ENCODE measurements at regions not wholly inside any gene's neighbourhood (a gene's known extent, or its start where the extent isn't known, plus 50 kb on each side); places are given as distances from the start of the nearest gene placed in this dataset.

DNA sequence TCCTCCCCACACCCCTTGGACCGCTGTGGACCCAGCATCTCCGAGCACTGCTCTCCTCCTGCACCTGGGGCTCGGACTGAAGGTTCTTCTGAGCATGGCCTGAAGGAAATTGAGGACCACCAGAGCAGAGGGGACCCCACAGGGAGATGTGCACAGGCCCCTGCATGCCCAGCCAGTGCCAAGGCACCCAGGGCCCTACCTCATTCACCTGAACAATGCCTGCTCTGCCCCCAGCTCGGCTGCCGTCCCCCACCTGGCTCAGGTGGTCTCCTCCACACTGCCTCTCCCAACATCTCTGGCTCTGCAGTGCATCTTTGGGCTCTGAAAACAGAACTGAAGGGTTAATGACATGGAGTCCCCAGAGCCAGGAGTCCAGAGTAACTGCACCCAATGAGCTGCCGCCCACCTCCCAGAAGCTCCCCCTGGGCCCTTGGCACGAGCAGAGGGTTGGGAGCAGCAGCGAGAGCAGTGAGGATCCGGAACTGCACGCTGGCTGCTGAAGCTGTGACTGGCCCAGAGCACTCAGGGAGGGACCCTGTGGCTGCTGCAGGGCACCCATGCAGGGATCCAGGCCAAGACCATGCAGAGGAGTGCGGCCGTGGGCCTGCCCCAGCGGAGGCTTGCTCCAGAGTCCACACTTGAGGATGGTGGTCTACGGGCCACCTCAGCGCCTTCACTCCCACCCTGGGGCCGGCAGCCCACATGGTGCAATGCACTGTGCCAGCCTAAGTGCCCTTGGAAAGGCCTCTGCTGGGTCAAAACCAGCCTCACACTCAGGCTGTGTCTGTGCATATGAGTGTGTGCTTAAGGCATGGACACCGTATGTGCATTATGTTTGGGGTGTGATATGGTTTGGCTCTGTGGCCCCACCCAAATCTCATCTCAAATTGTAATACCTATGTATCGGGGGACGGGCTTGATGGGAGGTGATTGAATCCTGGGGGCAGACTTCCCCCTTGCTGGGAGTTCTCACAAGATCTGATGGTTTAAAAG, 686.1 kb downstream of the TBC1D22A start:
- Histone ChIP-seq H3K9ac (ENCODE audit: low read length in 5 of 5) (no peak overlapping the region), H3K27me3 (ENCODE audit: control insufficient read depth in 5 of 5, insufficient read depth in 4 of 5, low read length in 5 of 5) (peaks cover 16 to 31% (median 20%) of the 10 kb centered on the region in 5 donors), H3K36me3 (ENCODE audit: control insufficient read depth in 5 of 5, insufficient read depth in 5 of 5, low read length in 5 of 5) (no peaks in the 10 kb centered on the region), H3K4me3 (ENCODE audit: low read depth in 1 of 5, low read length in 5 of 5) (no peak overlapping the region), H3K27ac (ENCODE audit: low read depth, low read length) (no peak overlapping the region), H3K9me3 (ENCODE audit: control insufficient read depth in 5 of 5, low read length in 5 of 5) (peaks cover 0 to 12% (median 7%) of the 10 kb centered on the region in 5 donors), H3K4me1 (ENCODE audit: control insufficient read depth in 5 of 5, insufficient read depth in 5 of 5, low read length in 5 of 5) (no peaks in the 10 kb centered on the region)

DNA sequence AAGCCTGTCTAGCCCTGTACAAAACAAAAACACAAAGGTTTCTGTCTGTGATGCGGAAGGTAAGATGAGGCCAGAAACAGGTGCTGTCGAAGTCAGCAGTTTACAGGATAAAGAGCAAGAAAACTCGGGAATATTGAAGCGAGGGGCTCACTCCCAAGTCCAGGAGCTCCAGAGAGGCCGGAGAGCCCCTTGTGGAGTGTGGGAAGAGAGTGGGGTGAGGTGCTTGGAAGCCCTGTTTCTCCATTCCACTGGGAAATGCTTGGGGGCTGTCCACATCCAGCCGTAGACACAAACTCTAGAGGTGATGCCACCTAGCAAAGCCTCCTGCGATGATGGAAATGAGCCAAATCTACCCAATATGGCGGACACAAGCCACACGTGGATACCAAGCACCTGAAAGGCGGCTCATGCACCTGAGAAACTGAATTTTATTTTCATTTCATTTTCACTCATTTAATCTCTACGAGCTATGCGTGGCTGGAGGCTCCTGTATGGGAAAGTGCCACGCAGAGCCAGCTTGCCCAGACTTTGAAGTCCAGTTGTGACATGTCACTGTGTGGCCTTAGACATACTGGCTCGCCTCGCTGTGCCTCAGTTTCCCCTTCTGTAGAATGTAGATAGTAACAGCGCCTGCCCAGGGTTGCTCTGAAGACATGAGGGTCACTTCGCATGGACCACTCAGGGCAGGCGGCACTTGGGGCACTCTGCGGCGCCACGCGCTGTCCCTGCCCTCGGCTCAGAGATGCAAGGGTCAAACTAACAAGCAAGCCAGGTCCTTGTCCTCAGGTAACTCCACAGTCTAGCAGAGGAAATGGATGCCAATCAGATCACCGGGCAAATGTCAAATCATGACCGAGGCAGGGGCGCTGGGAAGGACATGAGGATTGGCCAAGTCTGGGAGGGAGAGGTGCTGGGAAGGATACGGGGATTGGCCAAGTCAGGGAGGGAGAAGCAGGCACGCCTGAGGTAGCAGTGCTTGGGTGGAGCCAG, 684.7 kb downstream of the TBC1D22A start:
- Histone ChIP-seq H3K9me3 (ENCODE audit: control insufficient read depth in 5 of 5, low read length in 5 of 5) (peaks cover 0 to 8% (median 0%) of the 10 kb centered on the region in 5 donors), H3K27ac (ENCODE audit: low read depth, low read length) (no peak overlapping the region), H3K27me3 (ENCODE audit: control insufficient read depth in 5 of 5, insufficient read depth in 4 of 5, low read length in 5 of 5) (peaks cover 12 to 31% (median 19%) of the 10 kb centered on the region in 5 donors), H3K4me3 (ENCODE audit: low read depth in 1 of 5, low read length in 5 of 5) (no peak overlapping the region), H3K9ac (ENCODE audit: low read length in 5 of 5) (no peak overlapping the region), H3K36me3 (ENCODE audit: control insufficient read depth in 5 of 5, insufficient read depth in 5 of 5, low read length in 5 of 5) (no peaks in the 10 kb centered on the region), H3K4me1 (ENCODE audit: control insufficient read depth in 5 of 5, insufficient read depth in 5 of 5, low read length in 5 of 5) (no peaks in the 10 kb centered on the region)

DNA sequence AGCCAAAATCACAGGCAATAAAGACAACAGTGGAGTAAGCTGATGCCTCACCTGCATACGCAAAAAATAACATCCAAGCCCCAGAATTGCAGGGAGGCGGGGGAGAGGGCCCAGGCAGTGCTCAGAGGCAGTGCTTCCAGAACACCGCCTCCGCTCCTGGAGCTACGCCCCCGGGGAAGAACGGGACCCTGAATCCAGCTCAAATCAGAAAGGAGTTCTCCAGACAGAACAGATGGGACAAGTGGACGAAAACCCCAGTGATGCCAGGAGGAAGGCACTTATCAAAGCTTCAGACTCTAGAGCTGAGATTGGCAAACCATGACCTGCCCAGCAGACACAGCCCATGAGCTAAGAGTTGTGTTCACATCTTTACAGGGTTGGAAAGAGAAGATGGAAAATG, 683.9 kb downstream of the TBC1D22A start:
- Histone ChIP-seq H3K27ac (ENCODE audit: low read depth, low read length) (no peak overlapping the region), H3K27me3 (ENCODE audit: control insufficient read depth in 5 of 5, insufficient read depth in 4 of 5, low read length in 5 of 5) (peaks cover 12 to 31% (median 19%) of the 10 kb centered on the region in 5 donors), H3K4me3 (ENCODE audit: low read depth in 1 of 5, low read length in 5 of 5) (no peak overlapping the region), H3K9ac (ENCODE audit: low read length in 5 of 5) (no peak overlapping the region), H3K9me3 (ENCODE audit: control insufficient read depth in 5 of 5, low read length in 5 of 5) (peaks cover 0 to 11% (median 0%) of the 10 kb centered on the region in 5 donors), H3K4me1 (ENCODE audit: control insufficient read depth in 5 of 5, insufficient read depth in 5 of 5, low read length in 5 of 5) (no peaks in the 10 kb centered on the region), H3K36me3 (ENCODE audit: control insufficient read depth in 5 of 5, insufficient read depth in 5 of 5, low read length in 5 of 5) (no peaks in the 10 kb centered on the region)

DNA sequence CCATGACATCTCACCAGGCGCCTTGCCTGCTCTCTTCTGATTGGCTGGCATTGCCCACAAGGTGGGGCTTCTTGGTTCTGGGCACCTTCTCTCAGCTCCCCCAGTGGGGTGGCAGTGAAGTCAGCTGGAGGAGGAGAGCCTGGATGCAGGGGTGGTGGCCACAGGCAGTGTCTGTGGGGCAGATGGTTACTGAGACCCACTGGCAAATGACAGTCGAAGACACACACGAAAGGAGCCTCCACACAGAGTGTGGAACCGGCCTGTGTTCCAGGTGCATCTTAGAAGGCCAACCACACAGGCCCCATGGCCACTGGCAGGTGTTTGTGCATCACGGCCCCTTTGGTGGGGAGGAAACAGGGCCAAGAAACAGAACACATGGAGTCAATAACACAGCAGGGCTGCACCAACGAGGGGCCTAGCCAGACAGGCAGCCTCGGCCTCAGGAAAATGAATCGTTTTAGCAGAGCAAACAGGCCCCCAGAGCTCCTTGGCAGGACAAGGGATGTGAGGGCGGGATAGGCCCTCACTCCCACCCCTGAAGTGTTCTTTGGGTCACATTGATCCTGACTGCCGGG, 683.4 kb downstream of the TBC1D22A start:
- Histone ChIP-seq H3K27ac (ENCODE audit: low read depth, low read length) (no peak overlapping the region), H3K9ac (ENCODE audit: low read length in 5 of 5) (no peak overlapping the region), H3K4me3 (ENCODE audit: low read depth in 1 of 5, low read length in 5 of 5) (no peak overlapping the region), H3K36me3 (ENCODE audit: control insufficient read depth in 5 of 5, insufficient read depth in 5 of 5, low read length in 5 of 5) (no peaks in the 10 kb centered on the region), H3K27me3 (ENCODE audit: control insufficient read depth in 5 of 5, insufficient read depth in 4 of 5, low read length in 5 of 5) (peaks cover 12 to 28% (median 19%) of the 10 kb centered on the region in 5 donors), H3K4me1 (ENCODE audit: control insufficient read depth in 5 of 5, insufficient read depth in 5 of 5, low read length in 5 of 5) (no peaks in the 10 kb centered on the region), H3K9me3 (ENCODE audit: control insufficient read depth in 5 of 5, low read length in 5 of 5) (peaks cover 0 to 11% (median 0%) of the 10 kb centered on the region in 5 donors)

DNA sequence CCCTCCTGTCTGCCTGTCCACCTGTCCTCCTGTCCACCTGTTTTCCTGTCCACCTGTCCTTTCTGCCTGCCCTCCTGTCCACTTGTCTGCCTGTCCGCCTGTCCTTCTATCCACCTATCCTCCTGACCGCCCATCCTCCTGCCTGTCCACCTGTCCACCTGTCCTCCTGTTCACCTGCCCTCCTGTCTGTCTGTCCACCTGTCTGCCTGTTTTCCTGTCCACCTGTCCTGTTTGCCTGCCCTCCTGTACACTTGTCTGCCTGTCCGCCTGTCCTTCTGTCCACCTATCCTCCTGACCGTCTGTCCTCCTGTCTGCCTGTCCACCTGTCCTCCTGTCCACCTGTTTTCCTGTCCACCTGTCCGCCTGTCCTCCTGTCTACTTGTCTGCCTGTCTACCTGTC, 682.8 kb downstream of the TBC1D22A start:
- Histone ChIP-seq H3K36me3 (ENCODE audit: control insufficient read depth in 5 of 5, insufficient read depth in 5 of 5, low read length in 5 of 5) (no peaks in the 10 kb centered on the region), H3K27me3 (ENCODE audit: control insufficient read depth in 5 of 5, insufficient read depth in 4 of 5, low read length in 5 of 5) (peaks cover 12 to 24% (median 16%) of the 10 kb centered on the region in 5 donors), H3K4me1 (ENCODE audit: control insufficient read depth in 5 of 5, insufficient read depth in 5 of 5, low read length in 5 of 5) (no peaks in the 10 kb centered on the region), H3K4me3 (ENCODE audit: low read depth in 1 of 5, low read length in 5 of 5) (no peak overlapping the region), H3K9me3 (ENCODE audit: control insufficient read depth in 5 of 5, low read length in 5 of 5) (peaks cover 0 to 11% (median 0%) of the 10 kb centered on the region in 5 donors), H3K9ac (ENCODE audit: low read length in 5 of 5) (no peak overlapping the region), H3K27ac (ENCODE audit: low read depth, low read length) (no peak overlapping the region)

DNA sequence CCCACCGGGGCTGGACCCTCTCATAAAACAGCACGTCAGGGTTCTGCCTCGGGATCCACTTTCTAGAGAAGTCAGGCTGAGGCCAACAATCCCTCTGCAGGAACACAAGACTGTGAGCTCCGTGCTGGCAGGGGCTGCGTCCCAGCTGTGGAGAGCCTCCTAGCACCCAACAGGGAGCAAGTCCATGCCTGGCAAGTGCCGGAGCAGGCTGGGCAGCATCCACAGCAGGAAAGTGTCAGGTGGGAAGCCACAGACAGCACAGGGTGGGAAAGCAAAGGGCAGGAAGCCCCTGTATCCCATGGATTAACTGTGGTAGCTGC, 682.3 kb downstream of the TBC1D22A start:
- Histone ChIP-seq H3K9me3 (ENCODE audit: control insufficient read depth in 5 of 5, low read length in 5 of 5) (peaks cover 0 to 11% (median 0%) of the 10 kb centered on the region in 5 donors), H3K4me1 (ENCODE audit: control insufficient read depth in 5 of 5, insufficient read depth in 5 of 5, low read length in 5 of 5) (no peaks in the 10 kb centered on the region), H3K27ac (ENCODE audit: low read depth, low read length) (no peak overlapping the region), H3K36me3 (ENCODE audit: control insufficient read depth in 5 of 5, insufficient read depth in 5 of 5, low read length in 5 of 5) (no peaks in the 10 kb centered on the region), H3K27me3 (ENCODE audit: control insufficient read depth in 5 of 5, insufficient read depth in 4 of 5, low read length in 5 of 5) (peaks cover 12 to 24% (median 16%) of the 10 kb centered on the region in 5 donors), H3K9ac (ENCODE audit: low read length in 5 of 5) (no peak overlapping the region), H3K4me3 (ENCODE audit: low read depth in 1 of 5, low read length in 5 of 5) (no peak overlapping the region)

DNA sequence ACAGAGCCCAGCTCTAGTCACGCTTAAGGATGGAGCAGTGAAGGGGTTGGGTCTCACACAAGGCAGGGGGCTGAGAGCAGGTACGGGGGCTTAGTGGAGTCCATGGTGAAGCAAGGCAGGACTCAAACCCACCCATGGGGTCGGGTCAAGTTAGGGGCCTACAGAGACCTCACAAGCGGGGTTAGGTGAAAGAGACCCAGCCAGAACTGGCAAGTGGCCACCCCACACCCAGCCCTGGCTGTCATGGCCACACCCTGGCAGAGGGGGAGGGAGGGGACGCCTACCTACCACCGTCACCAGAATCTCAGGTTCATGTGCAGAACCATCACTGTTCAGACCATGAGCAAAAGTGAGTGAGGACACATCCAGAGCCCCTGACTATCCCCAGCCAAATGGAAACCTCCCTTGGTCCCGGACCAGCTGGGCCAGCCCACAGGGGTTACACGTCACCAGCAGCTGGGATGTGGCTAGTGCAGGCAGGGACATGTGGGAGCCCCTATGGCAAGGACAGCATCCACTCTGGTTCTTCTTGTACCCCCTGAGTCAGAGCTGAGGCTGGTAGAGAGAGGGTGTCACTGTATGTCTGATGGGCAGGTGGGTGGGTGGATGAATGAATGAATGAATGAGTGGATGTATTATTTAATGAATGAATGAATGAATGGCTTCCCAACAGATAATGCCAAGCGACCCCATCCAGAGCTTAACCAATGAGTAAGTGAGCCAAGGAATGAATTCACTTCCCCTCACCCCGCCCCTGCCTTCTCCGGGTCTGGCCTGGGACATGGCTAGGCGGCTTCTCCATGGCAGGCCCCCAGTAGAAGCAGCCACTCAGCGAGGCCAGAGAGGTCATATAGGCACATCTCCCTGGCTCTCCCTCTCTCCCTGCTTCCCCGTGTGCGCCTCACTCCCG, 681.6 kb downstream of the TBC1D22A start:
- no peak overlapping the region for H3K4me3 ChIP-seq (ENCODE audit: low read depth in 1 of 5, low read length in 5 of 5)
- H3K27ac ChIP-seq (ENCODE audit: low read depth, low read length): no peak overlapping the region
- H3K9me3 ChIP-seq (ENCODE audit: control insufficient read depth in 5 of 5, low read length in 5 of 5): peaks cover 0 to 11% (median 0%) of the 10 kb centered on the region in 5 donors
- H3K4me1 ChIP-seq (ENCODE audit: control insufficient read depth in 5 of 5, insufficient read depth in 5 of 5, low read length in 5 of 5): no peaks in the 10 kb centered on the region
- H3K9ac ChIP-seq (ENCODE audit: low read length in 5 of 5): no peak overlapping the region
- peaks cover 12 to 24% (median 16%) of the 10 kb centered on the region in 5 donors for H3K27me3 ChIP-seq (ENCODE audit: control insufficient read depth in 5 of 5, insufficient read depth in 4 of 5, low read length in 5 of 5)
- H3K36me3 ChIP-seq (ENCODE audit: control insufficient read depth in 5 of 5, insufficient read depth in 5 of 5, low read length in 5 of 5): no peaks in the 10 kb centered on the region

DNA sequence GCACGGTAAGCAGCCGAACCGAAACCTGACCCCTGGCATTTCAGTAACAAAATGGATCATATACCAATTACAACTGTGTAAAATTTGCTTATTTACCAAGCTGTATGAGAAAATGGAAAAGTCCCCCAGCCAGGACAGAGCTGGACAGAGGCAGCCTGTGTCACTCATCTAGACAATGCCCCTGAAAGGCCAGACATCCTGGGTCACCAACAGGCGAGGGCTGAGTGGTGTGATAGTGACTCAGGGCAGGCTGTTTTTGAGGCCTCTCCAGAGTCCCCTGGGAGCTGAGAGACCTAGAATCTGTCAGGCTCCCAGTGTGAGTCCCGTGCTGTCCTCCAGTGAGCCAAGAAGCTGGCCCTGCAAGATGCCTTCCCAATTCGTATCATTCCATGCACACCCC, 680.4 kb downstream of the TBC1D22A start:
- Histone ChIP-seq H3K27ac (ENCODE audit: low read depth, low read length) (no peak overlapping the region), H3K9me3 (ENCODE audit: control insufficient read depth in 5 of 5, low read length in 5 of 5) (peaks cover 0 to 12% (median 5%) of the 10 kb centered on the region in 5 donors), H3K27me3 (ENCODE audit: control insufficient read depth in 5 of 5, insufficient read depth in 4 of 5, low read length in 5 of 5) (peaks cover 7 to 16% (median 12%) of the 10 kb centered on the region in 5 donors), H3K9ac (ENCODE audit: low read length in 5 of 5) (no peak overlapping the region), H3K4me3 (ENCODE audit: low read depth in 1 of 5, low read length in 5 of 5) (no peak overlapping the region), H3K4me1 (ENCODE audit: control insufficient read depth in 5 of 5, insufficient read depth in 5 of 5, low read length in 5 of 5) (no peaks in the 10 kb centered on the region), H3K36me3 (ENCODE audit: control insufficient read depth in 5 of 5, insufficient read depth in 5 of 5, low read length in 5 of 5) (no peaks in the 10 kb centered on the region)
